Heart left ventricle (tissue), 13 donors: ENCODE measurements at regions not wholly inside any gene's neighbourhood (a gene's known extent, or its start where the extent isn't known, plus 50 kb on each side); places are given as distances from the start of the nearest gene placed in this dataset.

ENCODE experiments used
- POLR2A ChIP-seq, 2 donors: fragments of 450-650 bp; IDR thresholded peaks; one replicate each; pipeline ENCODE4 v1.6.1; 2017; ENCODE audit warnings: antibody characterized with exemption in 2 of 2, mild to moderate bottlenecking in 2 of 2, moderate library complexity in 2 of 2
- TF ChIP-seq, protein P1 (sequence below), 12 donors: fragments of 200-600 bp; sonication (generic) in 4 of 12; IDR thresholded peaks; one replicate each; pipeline versions ENCODE4 v1.5.0 to v1.8.0; 2018 to 2022; ENCODE audit warnings: antibody characterized with exemption in 12 of 12, mild to moderate bottlenecking in 5 of 12
- donor health status: ischemic (EF 13 %, LVEDD 7.1; RV severe dilation, severe dysfunction).
- donor health status: DM: no; HTN: yes; CAD: no.
- donor health status: DM: no; HTN: no; CAD: no.
- donor health status: ischemic (EF 25% LVEDD 6.9; RV normal size, moderate dysfunction).
- donor health status: ischemic (EF 25% LVEDD 5.7; RV mildly dilated, moderate dysfunction).
- donor health status: ischemic (EF 35%, LVEDD 5.7; RV mildly dilated, moderate dysfunction).
- donor health status: nonischemic (EF 11% LVEDD 7.7; RV severe dilation, severe dysfunction).
- donor health status: DM: yes; HTN: yes; CAD: no.
- donor health status: PGD.
- donor health status: ischemic (EF 29% LVEDD 5.4; RV normal size, mild dysfunction).
- donor health status: nonischemic (EF 23%, LVEDD 6.1; RV moderate dilation, normal function).

DNA sequence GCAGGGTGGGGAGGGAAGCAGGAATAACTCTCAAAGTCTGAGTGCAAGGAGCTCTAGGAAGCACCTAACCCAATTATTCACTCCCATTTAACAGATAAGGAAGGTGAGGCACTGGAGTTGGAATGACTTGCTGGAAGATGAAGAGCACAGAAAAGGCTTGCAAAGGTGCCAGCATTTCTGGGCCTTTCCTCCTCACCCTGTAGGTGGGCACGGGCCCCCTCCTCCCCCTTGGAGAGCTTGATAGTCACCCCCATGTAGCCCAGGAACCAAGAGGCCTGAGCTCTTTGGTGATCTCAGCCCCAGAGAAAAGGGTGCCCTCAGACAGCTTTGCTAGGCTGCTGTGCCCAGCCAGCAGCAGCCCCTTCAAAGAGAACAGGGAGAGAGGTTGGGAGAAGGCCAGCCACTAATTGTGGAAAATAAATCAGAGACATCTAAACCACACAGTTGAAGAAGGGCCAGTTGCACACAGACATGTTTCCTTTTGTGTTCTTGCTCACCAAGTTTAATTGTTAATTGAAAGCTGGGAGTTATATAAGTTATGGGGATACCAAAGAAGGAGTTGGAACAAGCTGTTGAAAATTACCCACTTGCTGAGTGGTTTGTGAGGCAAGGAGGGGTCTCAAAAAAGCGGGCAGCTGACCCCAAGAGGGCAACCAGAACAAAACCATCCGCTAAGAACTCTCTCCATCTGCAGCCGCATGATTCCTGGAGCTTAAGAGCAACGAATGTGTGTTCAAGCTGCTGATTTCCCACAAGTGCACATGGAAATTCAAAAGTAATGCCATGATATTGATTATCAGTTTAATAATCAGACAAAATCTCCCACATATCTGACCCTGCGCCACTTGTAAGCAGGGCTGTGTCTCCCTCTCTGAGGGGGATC, 77.0 kb downstream of the MRPL14 start:
- TF ChIP-seq, protein P1, sequence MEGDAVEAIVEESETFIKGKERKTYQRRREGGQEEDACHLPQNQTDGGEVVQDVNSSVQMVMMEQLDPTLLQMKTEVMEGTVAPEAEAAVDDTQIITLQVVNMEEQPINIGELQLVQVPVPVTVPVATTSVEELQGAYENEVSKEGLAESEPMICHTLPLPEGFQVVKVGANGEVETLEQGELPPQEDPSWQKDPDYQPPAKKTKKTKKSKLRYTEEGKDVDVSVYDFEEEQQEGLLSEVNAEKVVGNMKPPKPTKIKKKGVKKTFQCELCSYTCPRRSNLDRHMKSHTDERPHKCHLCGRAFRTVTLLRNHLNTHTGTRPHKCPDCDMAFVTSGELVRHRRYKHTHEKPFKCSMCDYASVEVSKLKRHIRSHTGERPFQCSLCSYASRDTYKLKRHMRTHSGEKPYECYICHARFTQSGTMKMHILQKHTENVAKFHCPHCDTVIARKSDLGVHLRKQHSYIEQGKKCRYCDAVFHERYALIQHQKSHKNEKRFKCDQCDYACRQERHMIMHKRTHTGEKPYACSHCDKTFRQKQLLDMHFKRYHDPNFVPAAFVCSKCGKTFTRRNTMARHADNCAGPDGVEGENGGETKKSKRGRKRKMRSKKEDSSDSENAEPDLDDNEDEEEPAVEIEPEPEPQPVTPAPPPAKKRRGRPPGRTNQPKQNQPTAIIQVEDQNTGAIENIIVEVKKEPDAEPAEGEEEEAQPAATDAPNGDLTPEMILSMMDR (IDR thresholded peaks at IDR 0.05), result no peak
- TF ChIP-seq POLR2A (IDR thresholded peaks at IDR 0.05), result no peak
